ENCODE measurements at regions not wholly inside any gene's neighbourhood (a gene's known extent, or its start where the extent isn't known, plus 50 kb on each side); places are given as distances from the start of the nearest gene placed in this dataset.

DNA sequence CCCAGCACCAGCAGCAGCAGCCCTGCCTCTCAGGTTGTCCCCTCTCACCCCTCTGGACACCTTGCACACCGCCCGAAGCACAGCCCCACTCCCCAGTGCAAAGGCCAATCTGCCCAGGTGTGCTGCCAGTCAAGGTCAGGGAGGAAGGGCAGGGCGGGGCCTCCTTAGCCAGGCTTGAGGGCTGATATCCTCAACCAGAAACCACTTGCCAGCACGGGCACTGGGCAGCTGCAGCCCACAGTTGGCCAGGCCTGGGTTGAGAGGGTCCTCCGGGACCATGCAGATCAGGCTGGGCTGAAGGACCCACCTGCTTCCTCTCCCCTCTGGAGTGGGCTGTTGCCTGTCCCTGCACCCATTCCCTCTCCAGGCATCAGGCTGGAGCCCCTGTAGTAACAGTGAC, 588.3 kb downstream of the NPHP4 start:
- DNase-seq: no peak

DNA sequence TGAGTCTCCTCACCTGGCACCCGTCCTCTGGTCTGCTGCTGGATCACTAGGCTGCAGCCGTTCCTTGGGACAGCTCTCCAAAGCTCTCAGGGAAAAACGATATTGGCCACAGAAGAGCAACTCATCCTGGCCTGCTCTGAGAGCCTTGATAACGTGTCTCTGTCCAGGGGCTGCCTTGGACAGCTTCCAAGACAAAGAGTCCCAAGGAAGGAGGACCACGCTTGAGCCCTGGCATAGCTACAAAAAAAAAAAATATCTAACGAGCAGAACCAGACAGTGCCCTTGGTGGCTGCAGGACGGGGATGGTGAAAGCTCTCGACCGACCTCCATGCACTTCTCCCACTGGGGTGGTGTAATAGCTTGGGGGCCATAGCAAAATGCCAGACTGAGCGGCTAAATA, 589.6 kb downstream of the NPHP4 start:
- DNase-seq: no peak

DNA sequence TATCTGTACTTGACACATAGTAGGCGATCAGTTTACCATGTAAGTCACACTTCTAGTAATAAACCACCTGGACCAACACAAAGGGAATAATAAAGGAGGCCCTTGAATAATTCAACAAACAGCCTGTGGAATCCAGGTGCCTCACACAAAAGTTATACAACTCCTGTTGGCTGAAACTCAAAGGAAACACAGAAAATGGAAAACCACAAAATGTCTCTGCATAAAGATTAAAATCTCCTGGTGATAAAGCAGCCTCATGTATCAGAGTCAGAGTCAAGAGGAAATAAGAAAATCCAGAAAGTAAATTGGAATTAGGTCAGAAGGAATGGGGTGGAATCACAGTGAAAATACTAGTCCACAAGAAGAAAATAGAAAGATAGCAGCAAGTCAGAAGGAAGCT, 592.5 kb downstream of the NPHP4 start:
- DNase-seq: no peak

DNA sequence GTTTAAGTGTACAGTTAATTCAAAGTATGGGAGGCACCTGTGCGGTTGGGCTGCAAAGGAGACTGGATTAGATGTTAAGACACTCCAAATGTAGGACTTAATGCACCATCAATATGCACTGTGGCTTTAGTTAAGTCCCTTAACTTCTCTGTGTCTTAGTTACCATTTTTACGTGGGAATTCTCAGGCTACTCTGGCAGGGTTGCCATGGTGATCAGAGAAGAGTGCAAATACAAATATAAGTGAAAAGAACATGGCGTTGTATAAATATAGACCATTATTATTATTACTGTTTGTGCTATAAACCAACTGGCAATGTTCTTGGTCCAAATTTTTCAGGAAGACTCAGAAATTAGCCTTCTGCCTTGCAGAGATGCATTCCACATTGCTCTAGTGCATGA, 595.6 kb downstream of the NPHP4 start:
- no peak for DNase-seq

DNA sequence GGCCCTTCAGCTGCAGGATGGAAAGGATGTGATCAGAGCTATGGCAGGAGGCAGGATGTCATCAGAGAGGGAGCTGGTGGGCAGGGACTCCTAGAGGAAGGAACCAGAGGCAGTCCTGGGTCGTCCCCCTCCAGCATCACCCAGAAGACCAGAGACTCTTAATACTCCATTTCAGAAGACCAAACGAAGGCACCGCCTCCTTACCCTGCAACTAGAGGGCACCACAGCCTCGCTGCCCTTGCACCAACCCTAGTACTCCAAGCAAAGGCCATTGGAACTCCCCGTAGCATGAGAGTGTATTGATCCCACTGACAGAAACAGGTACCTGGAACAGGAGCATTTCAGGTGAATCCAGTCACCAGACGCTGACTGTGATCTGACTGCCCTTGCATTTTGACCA, 598.1 kb downstream of the NPHP4 start:
- no peak for DNase-seq

DNA sequence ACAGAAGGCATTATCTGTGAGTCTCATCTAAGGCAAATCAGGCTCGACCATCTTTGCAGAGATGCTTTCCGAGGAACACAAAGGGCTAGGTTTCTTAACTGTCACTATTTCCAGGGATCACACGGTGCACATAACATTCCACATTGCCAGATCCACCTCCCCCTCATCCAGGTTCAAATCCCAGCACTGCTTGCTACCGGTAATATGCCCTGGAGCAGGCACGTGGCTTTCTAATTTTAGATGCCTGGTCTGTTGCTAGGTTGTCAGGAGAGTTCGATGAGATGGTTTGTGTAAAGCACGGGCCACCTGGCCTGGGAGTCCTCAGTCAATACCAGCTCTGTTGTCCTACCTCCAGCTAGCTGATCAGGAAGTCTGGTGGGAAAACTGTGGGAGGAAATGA, 598.6 kb downstream of the NPHP4 start:
- DNase-seq: no peak

DNA sequence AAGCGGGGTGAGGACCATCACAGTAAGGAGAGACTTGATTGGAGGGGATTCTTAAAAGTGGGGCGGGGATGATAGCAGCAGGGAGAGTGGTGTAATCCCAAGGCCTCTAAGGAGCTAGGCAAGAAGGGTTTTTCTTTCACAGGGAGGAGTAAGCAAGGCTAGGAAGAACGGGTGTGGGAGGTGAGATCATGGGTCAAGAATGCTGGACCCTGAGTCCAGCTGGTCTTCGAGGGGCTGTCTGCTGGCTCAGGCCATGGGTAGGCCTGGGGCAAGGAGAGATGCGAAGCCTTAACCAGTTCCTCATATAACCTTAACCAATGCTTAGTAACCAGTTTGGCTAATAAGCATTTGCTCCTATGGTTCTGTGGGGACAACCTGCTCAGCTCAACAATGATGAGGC, 599.1 kb downstream of the NPHP4 start:
- DNase-seq: no peak

GRCh38 chr1:5391725-5392124, 600.5 kb downstream of the NPHP4 start:
- no peak for DNase-seq

DNA sequence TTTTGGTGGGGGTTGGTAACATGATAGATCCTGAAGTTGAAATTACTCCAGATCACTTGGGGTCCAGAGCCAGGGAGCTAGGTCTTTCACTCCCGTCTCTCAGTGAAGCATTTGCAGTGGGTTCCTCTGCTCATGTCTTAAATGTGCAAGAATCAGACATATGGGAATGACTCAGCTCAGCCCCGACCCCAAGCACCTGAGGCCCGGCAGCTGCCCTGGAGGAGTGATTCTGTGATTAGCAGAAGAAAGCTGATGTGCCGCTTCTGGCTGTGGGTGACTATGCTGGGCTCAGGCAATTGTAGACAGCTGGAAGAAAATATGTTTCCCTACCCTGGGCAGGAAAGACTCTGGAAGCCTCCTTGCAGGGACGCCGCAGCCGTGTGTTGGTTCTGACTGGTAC, 601.7 kb downstream of the NPHP4 start:
- no peak for DNase-seq

DNA sequence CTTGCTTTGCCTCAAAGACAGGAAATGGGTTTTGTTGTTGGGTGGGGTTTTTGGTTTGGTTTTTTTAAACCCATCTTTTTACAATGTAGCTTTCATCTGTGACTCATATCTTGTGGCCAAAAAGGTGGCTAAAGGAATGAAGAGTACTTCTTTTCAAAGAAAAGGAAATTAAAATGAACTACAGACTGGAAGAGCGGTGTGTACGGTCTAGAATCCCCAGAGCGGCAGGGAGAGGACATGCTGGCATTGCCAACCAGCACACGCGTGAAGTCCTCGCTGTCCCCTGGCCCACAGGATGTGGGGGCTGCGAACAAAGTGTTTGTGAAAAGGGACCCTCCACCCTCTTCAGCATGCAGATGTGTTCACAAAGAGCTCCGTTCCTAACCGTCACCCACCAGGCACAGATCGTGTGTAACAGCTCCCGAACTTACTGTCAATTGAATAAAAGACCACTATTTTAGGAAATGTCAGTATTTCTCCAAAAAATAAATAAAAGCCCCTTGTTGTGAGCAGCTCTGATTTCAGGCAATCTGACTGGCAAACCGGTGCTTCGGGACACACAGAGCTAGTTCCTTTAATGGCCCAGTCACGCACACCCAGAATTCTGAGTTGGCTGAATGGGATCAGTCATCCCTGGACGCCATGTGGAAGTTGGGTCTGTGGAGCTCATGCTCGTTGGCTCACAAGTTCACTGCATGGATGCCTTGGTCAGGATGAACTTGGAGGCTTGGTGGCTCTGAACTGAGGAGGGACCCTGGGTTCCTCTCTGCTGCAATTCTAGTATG, 602.9 kb downstream of the NPHP4 start:
- DNase-seq: no peak

GRCh38 chr1:5388622-5389021, 603.6 kb downstream of the NPHP4 start:
- DNase-seq: no peak

DNA sequence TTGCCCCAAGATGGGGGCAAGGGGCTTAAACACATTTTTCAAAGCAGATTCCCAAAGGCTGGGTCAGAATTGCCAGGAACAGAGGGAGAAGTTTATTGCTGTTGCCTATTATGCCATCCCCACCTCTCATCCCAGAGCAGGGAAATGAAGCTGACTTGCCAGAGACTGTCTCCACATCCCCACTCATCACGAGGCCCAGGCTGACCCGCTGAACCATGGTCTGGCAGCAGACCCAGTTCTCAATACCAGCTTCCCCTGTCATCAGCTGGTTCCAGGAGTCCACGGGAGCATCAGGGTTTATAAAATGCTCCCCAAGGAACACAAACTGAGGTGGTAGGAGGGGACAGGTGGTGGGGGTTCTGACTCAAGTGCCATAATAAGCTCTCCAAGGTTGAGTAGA, 605.9 kb downstream of the NPHP4 start:
- DNase-seq: no peak

GRCh38 chr1:5385956-5386355, 606.3 kb downstream of the NPHP4 start:
- DNase-seq: no peak

- DNase-seq: no peak
Measured at GRCh38 chr1:5385096-5385799, 607.0 kb downstream of the NPHP4 start.

DNA sequence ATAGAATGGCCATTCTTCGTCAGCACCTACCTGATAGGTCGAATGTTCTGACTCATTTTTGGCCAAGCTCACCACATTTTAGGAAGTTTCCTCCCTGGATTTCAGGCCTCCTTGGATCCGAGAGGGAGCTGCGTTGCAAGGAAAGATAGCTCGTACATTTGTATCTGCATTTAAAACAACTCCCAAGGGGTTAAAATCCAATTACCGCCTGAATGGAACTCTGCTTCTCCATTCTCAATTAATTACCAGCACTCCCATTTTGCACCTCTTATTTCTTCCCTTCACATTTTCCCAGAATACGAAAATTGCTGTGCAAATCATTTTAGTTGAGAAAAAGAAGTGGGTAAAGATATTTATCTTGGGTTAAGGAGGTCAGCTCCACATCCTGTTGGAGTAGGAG, 610.7 kb downstream of the NPHP4 start:
- no peak for DNase-seq

DNA sequence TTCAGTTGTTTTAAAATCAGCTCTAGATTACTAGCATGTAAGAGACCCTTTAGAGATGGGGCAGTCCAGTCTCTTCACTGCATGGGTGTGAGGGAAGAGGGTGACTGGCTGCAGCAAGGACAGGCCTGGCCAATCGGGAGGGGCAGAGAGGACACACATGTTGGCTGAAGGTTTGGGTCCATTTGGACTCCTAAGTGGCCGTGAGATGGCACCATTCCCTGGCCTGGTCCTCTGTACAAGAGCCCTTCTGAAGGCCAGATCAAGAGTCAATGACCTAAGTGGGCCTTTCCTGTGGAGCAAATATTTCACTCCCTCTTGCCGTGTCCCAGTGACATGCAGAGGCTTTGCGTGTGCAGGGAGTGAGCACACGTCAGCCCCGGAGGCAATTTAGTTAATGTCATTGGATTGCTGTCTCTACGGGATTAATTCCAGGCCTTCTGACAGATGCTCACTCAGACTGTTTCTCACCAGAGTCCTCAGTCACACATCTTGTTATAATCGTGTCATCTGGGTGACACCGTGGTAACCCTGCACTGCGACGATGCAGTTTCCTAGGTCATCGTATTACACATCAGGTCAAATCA, 613.0 kb downstream of the NPHP4 start:
- no peak for DNase-seq

DNA sequence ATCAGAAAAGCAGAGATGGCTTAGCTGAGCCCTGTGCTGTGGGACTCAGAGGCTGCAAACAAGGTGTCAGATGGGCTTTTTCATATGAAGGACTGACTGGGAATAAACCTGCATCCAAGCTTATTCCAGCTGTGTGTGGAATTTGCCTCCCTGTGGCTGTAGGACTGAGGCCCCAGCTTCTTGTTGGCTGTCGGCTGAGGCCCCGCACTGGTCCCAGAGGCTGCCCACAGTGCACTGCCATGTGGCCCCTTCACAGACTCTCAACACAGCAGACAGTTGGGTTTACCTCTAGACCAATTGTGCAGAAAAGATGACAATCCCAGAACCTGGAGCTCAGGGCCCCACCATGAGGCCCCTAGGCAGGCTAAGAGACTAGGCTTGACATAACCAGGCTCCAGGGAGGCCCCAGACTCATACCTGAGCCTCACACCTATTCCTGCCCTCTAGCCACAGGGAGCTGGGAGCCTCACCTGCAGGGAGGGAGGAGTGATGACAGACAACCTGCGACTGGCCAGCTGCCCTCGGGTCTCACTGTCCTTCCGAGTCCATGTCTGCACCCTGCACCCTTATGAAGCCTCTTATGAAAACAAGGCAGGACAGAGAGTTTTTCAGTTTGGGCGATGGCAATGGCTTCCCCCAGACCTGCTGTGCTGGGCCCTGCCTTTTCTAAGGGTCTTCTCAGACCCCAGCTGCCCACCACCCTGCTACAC, 615.5 kb downstream of the NPHP4 start:
- DNase-seq: no peak

GRCh38 chr1:5375481-5375880, 616.7 kb downstream of the NPHP4 start:
- DNase-seq: no peak

DNA sequence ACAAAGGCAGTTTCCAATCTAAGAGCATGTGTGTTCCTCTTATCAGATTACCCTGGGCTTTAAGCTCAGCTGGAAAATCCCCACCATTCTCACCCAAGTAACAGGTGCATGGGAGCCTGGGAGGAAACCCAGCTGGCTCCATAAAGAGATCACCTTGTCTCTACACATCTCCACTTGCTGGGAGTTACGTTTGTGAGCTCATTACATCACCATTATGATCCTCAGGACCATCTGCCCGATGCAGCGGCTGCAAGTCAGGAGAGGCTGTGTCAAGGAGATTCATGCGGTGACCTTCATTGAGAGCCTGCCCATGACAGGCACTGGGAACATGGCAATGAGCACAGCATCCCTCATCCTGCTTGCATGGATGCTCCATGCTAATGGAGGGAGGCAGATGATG, 618.0 kb downstream of the NPHP4 start:
- no peak for DNase-seq

DNA sequence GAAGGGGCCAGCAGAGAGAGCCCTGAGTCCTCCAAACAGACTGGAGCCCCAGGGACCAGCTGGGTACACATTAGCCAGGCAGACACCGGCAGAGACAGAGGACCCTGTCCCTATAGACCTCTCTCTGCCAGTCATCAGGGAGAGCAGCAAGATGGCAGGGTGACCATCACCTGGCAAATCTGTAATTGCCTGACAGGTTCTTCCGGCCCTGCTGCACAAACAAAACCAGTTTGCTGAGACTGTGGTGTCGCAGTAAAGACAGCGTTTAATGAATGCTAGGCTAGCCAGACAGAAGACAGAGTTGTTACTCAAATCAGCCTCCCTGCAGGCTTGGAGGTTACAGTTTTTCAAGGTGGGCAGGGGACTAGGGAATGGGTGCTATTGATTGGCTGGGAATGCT, 618.9 kb downstream of the NPHP4 start:
- DNase-seq: no peak

DNA sequence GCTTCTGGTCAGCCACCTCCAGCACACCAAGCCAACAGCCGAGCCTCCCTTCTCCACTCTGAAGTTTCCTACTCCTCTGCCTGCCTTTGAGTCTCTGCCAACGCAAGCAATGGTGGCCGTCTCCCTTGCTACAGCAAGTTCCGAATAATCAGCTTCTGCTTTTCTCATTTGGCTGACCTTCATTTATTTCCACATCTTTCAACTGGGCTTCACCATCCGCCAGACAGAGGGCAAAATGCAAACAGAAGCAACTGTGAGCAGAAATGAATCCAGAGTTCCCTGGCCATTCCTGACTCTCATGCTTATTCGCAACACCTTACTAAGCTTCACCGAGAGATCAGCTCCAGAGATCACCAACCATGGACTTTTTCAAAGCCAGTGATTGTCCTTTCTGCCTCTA, 621.0 kb downstream of the NPHP4 start:
- no peak for DNase-seq

DNA sequence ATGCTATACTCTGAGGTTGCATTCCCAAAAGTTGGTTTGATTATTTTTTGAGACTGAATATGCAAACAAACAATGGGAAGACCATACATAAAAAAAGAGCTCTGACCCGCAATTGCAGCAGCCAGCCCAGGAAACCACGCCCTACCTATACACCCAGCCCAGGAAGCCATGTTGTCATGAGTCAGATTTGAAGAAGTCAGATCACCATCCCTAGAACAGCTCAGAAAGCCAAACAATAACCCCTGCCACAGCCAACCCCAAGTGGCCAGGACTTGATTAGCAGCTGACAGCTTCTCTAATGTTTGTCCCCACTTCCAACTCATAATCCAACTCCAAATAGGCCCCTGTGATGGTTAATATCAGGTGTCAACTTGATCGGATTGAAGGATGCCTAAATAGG, 621.9 kb downstream of the NPHP4 start:
- no peak for DNase-seq

DNA sequence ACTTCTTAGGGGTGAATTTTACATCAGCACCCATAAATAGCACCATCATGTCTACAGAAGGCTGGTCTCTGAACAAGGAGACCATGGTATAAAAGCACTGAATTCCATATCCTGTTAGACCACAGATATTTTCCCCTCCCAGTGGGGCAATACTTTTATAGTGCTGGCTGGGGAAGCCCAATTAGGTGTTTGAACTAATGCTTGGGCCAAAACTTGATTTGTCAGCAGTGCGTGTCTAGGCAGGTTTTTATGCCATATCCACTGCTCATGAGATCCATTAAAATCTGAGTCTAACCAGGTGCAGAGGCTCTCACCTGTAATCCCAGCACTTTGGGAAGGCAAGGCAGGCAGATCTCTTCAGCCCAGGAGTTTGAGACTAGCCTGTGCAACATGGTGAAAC, 623.0 kb downstream of the NPHP4 start:
- no peak for DNase-seq

- no peak for DNase-seq
Measured at GRCh38 chr1:5368201-5368600, 624.0 kb downstream of the NPHP4 start.

Measured in femur (tissue), 1 donor.